HPDE6-E6E7 (cell line): ENCODE measurements at regions not wholly inside any gene's neighbourhood (a gene's known extent, or its start where the extent isn't known, plus 50 kb on each side); places are given as distances from the start of the nearest gene placed in this dataset.
"Not testable (repeated sequence)": the region's sequence is repeated elsewhere in the genome, so short reads cannot be mapped to it uniquely, and the experiment has no call there.

Experiments
- DNase-seq: peaks from one replicate; pipeline ENCODE4 v3.0.0; 2011; ENCODE audit warnings: missing footprints; ENCODE audit errors: extremely low spot score

DNA sequence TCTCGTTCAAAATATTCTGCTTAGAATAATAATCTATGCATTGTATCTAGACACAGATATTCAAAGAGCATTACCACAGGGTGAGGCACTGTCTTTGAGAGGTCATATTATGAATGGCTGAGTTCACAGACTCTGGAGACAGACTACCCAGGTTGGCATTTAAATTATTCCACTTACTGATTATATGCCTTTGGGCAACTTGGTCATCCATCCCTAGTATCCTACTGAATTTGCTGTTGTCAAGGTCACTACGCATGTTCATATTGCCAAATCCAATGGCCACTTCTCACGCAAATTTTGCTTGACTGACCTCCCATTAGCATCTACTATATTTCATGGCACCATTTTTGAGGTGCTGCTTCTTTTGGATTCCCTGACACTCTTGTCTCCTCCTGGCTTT is 498.6 kb upstream of the TLE4 start:
- DNase-seq = no peak

DNA sequence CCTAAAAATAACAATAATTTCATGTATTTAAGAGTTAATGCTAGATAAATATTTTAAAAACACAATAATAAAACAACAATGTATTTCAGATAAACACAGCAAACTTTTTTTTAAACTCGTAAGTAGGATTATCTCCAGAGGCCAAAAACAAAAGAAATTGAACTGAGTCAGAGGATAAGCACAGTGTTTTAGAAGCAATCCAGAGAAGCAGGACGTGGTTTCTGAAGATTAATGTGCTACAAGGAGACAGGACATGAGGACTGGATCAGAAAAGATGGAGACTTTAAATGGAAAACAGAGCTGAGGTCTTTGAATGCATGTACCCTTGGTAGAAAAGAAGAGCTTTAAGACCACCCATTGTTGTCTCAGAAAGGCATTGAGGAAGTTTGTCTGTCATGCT is 491.2 kb upstream of the TLE4 start:
- DNase-seq = no peak

GRCh38 chr9:79083621-79084020 is 488.1 kb upstream of the TLE4 start:
- DNase-seq = no peak

DNA sequence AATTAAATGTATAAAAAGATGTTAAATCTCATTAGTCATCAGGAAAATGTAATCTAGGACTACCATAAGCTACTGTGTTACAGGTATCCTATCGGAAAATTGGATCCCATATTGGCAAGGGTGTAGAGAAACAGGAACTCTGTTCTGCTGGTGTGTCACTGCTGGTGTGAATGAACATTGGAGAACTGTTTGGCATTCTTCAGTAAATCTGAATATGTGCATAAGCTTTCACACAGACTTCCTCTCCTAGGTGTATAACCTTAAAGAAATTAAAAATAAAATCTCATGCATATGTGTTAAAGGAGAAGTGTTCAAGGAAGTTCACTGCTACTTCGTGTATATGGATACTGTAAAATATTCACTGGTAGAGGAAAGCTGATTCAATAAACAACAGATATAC is 484.6 kb upstream of the TLE4 start:
- no peak for DNase-seq

GRCh38 chr9:79089054-79089560 is 482.7 kb upstream of the TLE4 start:
- DNase-seq = no peak

- DNase-seq = not testable (repeated sequence)
Measured at GRCh38 chr9:79089851-79090250, 481.9 kb upstream of the TLE4 start.

DNA sequence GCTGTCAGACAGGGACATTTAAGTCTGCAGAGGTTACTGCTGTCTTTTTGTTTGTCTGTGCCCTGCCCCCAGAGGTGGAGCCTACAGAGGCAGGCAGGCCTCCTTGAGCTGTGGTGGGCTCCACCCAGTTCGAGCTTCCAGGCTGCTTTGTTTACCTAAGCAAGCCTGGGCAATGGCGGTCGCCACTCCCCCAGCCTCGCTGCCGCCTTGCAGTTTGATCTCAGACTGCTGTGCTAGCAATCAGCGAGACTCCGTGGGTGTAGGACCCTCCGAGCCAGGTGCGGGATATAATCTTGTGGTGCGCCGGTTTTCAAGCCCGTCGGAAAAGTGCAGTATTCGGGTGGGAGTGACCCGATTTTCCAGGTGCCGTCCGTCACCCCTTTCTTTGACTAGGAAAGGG is 468.5 kb upstream of the TLE4 start:
- not testable (repeated sequence) for DNase-seq

- DNase-seq = no peak
Measured at GRCh38 chr9:79104216-79104615, 467.5 kb upstream of the TLE4 start.

DNA sequence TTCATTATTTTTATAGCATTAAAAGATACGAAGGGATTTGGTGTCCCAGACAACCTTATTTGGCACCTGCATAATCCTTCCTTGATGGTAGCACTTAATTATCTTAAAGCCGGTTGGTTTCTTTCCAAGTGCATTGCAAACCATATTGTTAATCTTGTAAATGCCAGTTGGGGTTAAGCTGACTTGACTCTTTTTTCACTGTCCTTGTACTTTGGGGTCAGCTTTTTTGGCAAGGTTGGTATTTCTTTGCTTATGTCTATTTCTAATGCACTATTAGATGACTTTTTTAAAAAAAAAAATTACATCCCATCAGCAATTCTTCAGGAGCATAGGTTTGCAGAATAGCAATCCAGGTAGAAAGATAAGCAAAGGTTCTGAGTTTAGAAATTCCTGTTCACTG is 466.8 kb upstream of the TLE4 start:
- DNase-seq = no peak

DNA sequence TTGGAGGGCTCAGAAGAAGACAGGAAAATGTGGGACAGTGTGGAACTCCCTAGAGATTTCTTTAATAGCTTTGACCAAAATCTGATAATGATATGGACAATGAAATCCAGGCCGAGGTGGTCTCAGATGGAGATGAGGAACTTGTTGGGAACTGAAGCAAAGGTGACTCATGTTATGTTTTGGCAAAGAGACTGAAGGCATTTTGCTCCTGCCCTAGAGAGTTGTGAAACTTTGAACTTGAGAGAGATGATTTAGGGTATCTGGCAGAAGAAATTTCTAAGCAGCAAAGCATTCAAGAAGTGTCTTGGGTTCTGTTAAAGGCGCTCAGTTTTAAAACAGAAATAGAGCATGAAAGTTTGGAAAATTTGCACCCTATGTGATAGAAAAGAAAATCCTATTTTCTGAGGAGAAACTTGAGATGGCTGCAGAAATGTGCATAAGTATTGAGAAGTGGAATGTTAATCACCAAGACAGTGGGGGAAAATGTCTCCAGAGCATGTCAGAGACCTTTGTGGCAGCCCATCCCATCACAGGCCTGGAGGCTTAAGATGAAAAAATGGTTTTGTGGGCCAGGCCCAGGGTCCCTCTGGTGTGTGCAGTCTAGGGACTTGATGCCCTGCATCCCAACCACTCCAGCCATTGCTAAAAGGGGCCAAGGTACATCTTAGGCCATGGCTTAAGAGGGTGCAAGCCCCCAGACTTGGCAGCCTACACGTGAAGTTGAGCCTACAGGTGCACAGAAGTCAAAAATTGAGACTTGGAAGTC is 463.7 kb upstream of the TLE4 start:
- DNase-seq = no peak

GRCh38 chr9:79111653-79112052 is 460.1 kb upstream of the TLE4 start:
- DNase-seq = no peak

DNA sequence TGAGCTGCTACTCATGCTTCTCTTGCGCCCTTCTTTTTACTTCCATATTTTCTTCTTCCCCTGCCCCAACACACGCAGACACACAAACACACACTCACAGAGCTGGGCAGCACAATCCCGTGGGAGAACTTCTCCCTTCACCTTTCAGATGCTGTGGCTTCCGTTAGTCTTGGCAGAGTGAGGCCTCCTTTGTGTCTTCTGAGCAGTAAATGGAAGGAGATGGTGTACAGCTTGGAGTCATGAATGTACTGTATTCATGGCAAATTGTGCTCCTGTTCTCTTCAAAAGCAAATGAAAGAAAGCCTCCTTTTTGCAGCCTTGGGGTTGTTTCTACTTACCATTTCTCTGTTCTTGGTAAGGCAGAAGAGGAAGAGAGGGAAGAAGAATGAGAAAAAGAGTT is 456.6 kb upstream of the TLE4 start:
- no peak for DNase-seq

DNA sequence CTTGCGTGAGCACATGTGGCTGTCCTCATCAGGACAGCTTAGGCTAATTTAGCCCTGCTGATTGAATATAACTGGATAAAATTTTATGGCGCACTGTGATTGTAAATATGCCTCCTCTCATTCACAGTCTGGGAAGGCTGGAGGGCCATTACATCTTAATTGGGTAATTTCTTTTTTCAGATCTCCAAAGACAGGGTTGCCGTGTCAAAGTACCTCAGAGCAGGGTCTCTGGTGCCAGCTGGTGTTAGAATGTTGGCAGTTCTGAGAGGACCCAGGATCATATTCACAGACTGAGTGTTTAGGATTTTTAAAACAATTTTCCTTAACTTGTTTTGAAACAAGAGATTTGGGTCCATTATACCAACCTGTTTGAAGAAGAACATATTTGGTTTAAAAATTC is 455.7 kb upstream of the TLE4 start:
- no peak for DNase-seq

GRCh38 chr9:79116709-79117108 is 455.1 kb upstream of the TLE4 start:
- no peak for DNase-seq

DNA sequence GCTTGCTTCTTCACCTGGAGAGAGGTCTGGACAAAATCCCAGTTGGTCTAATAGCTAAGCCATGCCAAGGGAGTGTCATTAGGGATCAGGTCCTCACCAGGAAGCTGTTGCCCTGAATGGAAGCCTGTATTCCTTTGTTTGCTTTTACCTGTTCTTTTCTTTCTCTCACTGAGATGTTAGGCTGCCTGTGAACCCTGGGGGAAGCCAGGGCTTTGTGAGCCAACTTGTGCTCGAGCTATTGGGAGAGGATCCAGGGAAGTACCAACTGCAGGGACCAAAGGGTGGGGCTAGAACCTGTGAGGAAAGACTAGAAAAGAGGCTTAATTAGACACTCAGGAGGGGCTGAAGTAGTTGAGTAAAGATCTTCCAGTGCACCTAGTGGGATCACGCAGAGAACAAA is 451.2 kb upstream of the TLE4 start:
- no peak for DNase-seq

DNA sequence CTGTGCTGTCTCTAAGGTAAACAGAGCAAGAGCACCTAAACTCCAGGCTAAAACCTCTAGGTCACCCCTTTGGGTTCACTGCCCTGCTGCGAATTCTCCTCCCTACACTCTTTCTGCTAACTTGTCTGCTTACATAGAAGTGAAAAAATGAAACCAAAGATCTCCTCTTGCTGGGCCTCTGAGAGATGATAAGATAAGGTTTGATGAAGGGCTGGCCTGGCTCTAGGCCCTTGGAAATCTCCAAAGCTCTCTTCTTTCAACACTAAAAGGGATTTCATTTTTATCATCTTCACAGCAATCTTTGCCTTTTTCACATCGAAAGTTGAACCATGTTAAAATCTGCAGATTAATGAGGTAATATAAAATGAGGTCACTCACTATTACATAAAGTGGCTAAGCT is 450.8 kb upstream of the TLE4 start:
- DNase-seq = no peak

- DNase-seq = no peak
Measured at GRCh38 chr9:79123415-79123814, 448.4 kb upstream of the TLE4 start.

DNA sequence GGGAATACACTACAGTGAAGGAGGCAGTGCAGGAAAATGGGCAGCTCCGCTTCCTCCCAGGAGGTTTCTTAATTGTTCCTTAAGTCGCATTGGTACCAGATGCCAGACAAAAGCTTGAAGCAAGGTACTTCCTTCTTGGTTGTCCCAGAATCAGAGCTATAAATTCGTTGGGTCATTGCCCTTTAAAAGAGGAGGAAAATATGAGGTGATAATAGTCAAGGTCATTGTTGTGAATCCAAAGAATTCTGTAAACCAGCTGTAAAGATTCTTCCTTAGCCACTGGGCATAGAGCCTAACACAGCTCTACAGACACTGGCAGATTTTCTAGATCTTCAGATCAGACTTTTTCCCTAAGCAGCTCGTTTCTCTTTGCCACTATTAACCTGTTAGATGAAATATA is 444.1 kb upstream of the TLE4 start:
- no peak for DNase-seq

GRCh38 chr9:79129865-79130480 is 441.8 kb upstream of the TLE4 start:
- peak; percentile 25 for DNase-seq

- DNase-seq = no peak
Measured at GRCh38 chr9:79131246-79131774, 440.5 kb upstream of the TLE4 start.

GRCh38 chr9:79131824-79132377 is 439.9 kb upstream of the TLE4 start:
- no peak for DNase-seq

GRCh38 chr9:79134654-79135053 is 437.1 kb upstream of the TLE4 start:
- DNase-seq = no peak
